GM20000 (cell line): ENCODE measurements at regions not wholly inside any gene's neighbourhood (a gene's known extent, or its start where the extent isn't known, plus 50 kb on each side); places are given as distances from the start of the nearest gene placed in this dataset.
"Not testable (repeated sequence)": the region's sequence is repeated elsewhere in the genome, so short reads cannot be mapped to it uniquely, and the experiment has no call there.

ENCODE experiments used
- DNase-seq: peaks from one replicate; pipeline ENCODE4 v3.0.0; 2012; ENCODE audit warnings: low spot score
- TF ChIP-seq, protein P1 (sequence below): IDR thresholded peaks from 2 replicates; pipeline ENCODE4 v1.5.1; 2012; ENCODE audit warnings: mild to moderate bottlenecking, control low read depth; ENCODE audit errors: extremely low read depth, missing control alignments

DNA sequence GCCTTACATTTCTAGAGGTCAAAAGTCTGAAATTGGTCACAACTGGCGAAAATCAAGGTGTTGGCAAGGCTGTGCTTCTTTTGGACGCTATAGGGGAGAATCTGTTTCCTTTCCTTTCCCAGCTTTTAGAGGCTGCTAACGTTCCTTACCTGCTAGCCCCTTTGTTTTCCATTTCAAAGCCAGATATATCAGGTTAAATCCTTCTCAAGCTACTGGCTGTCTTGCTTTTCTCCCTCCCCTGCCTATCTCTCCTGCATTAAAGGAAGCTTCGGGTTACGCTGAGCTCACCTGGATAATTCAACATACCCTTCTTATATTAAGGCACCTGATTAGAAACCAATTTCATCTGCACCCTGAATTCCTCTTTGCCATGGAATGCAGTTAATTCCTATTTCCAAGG lies 1569.7 kb upstream of the SLC10A2 start:
- no peak for DNase-seq

DNA sequence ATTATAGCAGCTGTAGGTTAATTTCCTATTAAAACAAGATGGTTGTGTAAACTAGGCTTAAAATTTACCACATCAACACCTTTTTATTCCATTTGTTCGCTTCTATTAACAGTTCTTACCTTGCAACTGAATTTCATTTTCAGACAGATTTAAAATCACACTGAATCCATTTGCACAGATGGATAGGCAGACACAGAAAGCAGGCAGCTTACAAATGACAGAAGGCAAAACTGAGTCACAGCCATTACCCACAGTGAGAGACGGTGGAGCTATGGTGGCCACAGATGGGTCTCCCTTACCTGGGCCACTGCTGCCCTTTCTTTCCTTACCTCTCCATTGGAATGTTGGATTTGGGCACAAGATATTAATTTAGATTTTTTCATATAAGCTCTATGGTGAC lies 1567.8 kb upstream of the SLC10A2 start:
- no peak for DNase-seq
- TF ChIP-seq, protein P1, sequence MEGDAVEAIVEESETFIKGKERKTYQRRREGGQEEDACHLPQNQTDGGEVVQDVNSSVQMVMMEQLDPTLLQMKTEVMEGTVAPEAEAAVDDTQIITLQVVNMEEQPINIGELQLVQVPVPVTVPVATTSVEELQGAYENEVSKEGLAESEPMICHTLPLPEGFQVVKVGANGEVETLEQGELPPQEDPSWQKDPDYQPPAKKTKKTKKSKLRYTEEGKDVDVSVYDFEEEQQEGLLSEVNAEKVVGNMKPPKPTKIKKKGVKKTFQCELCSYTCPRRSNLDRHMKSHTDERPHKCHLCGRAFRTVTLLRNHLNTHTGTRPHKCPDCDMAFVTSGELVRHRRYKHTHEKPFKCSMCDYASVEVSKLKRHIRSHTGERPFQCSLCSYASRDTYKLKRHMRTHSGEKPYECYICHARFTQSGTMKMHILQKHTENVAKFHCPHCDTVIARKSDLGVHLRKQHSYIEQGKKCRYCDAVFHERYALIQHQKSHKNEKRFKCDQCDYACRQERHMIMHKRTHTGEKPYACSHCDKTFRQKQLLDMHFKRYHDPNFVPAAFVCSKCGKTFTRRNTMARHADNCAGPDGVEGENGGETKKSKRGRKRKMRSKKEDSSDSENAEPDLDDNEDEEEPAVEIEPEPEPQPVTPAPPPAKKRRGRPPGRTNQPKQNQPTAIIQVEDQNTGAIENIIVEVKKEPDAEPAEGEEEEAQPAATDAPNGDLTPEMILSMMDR, result no peak

More for the DNA sequence above, 1569.7 kb upstream of the SLC10A2 start:
- TF ChIP-seq, protein P1, result no peak

DNA sequence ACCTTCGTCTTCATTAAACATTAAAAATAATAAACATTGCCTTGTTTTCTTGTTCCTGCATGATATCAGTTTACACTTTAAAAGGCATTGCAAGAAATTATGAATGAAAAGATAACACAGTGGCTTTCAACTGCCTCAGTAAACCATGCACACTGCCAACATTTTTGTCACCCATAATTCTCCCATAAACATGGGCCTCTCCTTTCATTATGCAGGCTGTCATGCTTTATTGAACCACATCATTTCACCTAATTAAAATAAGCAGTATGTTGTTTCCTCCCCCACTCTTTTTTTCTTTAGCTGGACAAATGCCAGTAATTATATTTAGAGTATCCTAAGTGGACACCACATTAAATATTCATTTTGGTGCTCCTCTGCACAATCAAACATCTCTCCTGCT lies 1566.5 kb upstream of the SLC10A2 start:
- no peak for DNase-seq
- TF ChIP-seq, protein P1, result no peak

DNA sequence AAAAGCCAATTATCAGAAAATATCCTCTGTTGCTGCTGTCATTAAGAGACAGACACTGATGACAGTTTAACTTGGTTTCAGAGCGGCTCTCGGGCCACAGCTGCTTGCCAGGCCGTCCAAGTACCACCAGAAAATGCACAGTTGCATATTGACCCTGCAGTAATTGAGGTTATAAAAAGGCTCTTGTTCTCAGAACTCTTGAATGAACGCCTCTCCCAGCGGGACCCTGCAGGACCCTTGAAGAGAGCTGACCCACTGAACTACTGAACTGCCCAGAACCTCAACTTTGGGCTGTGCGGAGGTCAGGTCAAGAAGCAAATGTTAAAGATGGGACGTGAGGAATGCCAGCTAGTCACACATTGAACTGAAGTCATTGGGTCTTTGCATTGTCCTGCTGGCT lies 1559.0 kb upstream of the SLC10A2 start:
- no peak for DNase-seq
- TF ChIP-seq, protein P1, result no peak

DNA sequence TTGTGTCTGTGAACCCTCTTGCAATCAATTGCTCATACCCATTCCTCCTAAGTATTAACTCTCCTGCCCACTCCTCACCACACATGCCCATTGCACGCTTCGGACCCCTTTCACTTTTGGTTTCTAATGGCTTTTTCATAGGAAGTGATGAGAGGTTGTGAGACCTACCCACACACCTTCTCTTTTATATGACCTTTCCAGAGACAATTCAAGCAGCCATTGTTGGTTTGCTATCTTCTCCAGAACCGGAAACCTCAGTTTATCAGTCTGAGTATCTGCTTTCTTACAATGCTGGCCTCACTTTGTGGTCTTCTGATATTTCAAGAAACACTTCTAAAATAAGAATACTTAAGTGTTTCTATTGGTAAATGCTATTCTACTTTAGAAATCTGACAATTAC lies 1550.8 kb upstream of the SLC10A2 start:
- no peak for DNase-seq
- TF ChIP-seq, protein P1, result no peak

DNA sequence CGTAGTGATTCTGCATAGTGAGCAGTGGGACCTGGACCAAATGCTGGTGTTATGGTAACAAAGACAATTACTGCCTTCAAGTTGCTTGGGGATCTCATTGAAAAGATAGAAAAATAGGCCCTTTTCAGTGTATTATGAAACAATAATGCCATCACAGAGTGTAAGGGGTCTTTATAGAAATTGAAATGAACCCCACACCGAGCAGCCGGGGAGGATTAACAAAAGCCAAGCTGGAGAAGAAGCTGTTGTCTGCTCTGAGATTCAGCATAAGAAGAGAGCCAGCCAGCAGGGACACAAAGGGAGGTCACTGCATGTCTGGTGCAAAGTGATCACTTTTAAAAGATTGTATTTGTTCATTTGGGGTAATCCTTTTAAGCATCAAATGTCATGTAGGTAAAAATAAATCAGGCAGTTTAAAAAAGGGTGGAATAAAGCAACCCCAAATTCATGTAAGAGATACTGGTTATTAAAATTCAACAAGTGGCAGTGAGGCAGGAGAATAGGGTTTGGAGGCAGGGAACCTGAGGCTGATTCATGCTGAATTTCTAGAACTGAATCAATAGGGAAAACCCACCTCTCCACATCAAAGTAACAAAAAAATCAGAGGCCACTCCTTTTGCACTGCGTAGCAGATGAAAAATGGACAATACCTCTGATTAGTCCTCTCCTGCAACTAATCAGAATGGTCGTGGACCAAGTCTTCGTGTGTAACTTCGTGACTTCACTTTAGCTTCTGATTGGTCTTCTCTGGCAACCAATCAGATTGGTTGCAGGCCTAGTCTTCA lies 1548.3 kb upstream of the SLC10A2 start:
- TF ChIP-seq, protein P1, result no peak
- no peak for DNase-seq

DNA sequence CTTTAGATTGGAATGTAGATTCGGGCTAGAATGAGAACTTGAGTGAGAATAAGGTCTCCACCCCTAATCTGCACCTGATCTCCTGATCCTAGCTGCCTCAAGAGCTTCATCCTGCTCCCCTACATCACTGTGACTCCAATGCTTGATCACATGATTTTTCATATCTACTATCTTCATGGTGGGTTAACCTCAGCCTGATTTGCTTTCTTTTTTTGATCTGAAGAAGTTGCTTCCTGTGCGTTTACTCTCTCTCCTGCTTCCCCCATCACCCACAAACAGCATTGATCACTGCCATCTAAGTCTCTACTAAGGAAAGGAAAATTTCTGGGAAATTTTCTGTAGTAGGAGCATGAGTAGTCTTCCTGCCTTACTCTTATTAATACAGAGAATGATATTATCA lies 1542.1 kb upstream of the SLC10A2 start:
- TF ChIP-seq, protein P1, result no peak

DNA sequence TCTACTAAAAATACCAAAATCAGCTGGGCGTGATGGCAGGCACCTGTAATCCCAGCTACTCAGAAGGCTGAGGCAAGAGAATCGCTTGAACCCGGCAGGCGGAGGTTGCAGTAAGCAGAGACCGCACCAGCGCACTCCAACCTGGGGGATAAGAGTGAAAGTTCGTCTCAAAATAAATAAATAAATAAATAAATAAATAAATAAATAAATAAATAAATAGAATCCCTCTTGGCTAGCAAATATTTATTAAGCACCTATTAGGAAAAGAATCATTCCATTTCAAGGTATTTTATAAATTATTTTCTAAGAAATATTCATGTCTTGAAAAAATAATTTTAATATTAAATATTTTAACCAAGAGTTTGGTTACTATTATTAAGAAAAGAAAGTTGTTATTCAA lies 1539.2 kb upstream of the SLC10A2 start:
- DNase-seq, result not testable (repeated sequence)

More for the DNA sequence above, 1542.1 kb upstream of the SLC10A2 start:
- DNase-seq, result no peak
